ENCODE measurements at regions not wholly inside any gene's neighbourhood (a gene's known extent, or its start where the extent isn't known, plus 50 kb on each side); places are given as distances from the start of the nearest gene placed in this dataset.

- intact Hi-C loops (cut with DNase I), result no loop called here
- Histone ChIP-seq H3K27me3 (no peaks in the 10 kb centered on the region), H3K36me3 (no peaks in the 10 kb centered on the region), H3K27ac (no peak overlapping the region), H3K4me3 (no peak overlapping the region), H3K4me1 (no peaks in the 10 kb centered on the region), H3K9me3 (no peaks in the 10 kb centered on the region)
- no peak for TF ChIP-seq CTCF (IDR thresholded peaks at IDR 0.05)
- DNase-seq (no peak), ATAC-seq (no peak)
- WGBS (ENCODE audit: insufficient coverage, low coverage, low lambda C conversion rate, missing lambda C conversion rate), result 34% methylated on average over 2 of the region's 2 CpGs
Observed at GRCh38 chr12:33639975-33640374, 200.4 kb upstream of the SYT10 start.

GRCh38 chr12:33649992-33650391 lies 210.4 kb upstream of the SYT10 start:
- WGBS (ENCODE audit: insufficient coverage, low coverage, low lambda C conversion rate, missing lambda C conversion rate), result 69% methylated on average over 4 of the region's 4 CpGs
- ATAC-seq (no peak), DNase-seq (no peak)
- TF ChIP-seq POLR2A (IDR thresholded peaks at IDR 0.05), result no peak
- TF ChIP-seq CTCF (IDR thresholded peaks at IDR 0.05), result no peak
- Histone ChIP-seq H3K27me3 (no peaks in the 10 kb centered on the region), H3K9me3 (no peaks in the 10 kb centered on the region), H3K36me3 (no peaks in the 10 kb centered on the region), H3K27ac (no peak overlapping the region), H3K4me1 (no peaks in the 10 kb centered on the region), H3K4me3 (no peak overlapping the region)
- intact Hi-C loops (cut with DNase I), result no loop called here

GRCh38 chr12:33650832-33651231 lies 211.2 kb upstream of the SYT10 start:
- intact Hi-C loops (cut with DNase I), result no loop called here
- Histone ChIP-seq H3K36me3 (no peaks in the 10 kb centered on the region), H3K4me1 (no peaks in the 10 kb centered on the region), H3K27me3 (no peaks in the 10 kb centered on the region), H3K4me3 (no peak overlapping the region), H3K27ac (no peak overlapping the region), H3K9me3 (no peaks in the 10 kb centered on the region)
- DNase-seq, result no peak
- ATAC-seq, result no peak
- no peak for TF ChIP-seq CTCF (IDR thresholded peaks at IDR 0.05)
- no peak for TF ChIP-seq POLR2A (IDR thresholded peaks at IDR 0.05)

- no peak overlapping the region for H3K4me3 ChIP-seq
- intact Hi-C loops (cut with DNase I), result no loop called here
- 61% methylated on average over 3 of the region's 3 CpGs for WGBS (ENCODE audit: insufficient coverage, low coverage, low lambda C conversion rate, missing lambda C conversion rate)
- no peak overlapping the region for H3K27ac ChIP-seq
- no peaks in the 10 kb centered on the region for H3K36me3 ChIP-seq
- H3K27me3 ChIP-seq, result no peaks in the 10 kb centered on the region
- DNase-seq (no peak), ATAC-seq (no peak)
- H3K9me3 ChIP-seq, result no peaks in the 10 kb centered on the region
- TF ChIP-seq CTCF (IDR thresholded peaks at IDR 0.05) (no peak), POLR2A (IDR thresholded peaks at IDR 0.05) (no peak)
- no peaks in the 10 kb centered on the region for H3K4me1 ChIP-seq
Observed at GRCh38 chr12:33653362-33653761, 213.7 kb upstream of the SYT10 start.

GRCh38 chr12:33654313-33654712 lies 214.7 kb upstream of the SYT10 start:
- no peaks in the 10 kb centered on the region for H3K27me3 ChIP-seq
- ATAC-seq (no peak), DNase-seq (no peak)
- TF ChIP-seq POLR2A (IDR thresholded peaks at IDR 0.05) (no peak), CTCF (IDR thresholded peaks at IDR 0.05) (no peak)
- H3K27ac ChIP-seq, result no peak overlapping the region
- 28% methylated on average over 1 of the region's 1 CpG for WGBS (ENCODE audit: insufficient coverage, low coverage, low lambda C conversion rate, missing lambda C conversion rate)
- intact Hi-C loops (cut with DNase I), result no loop called here
- H3K4me3 ChIP-seq, result no peak overlapping the region
- no peaks in the 10 kb centered on the region for H3K9me3 ChIP-seq
- no peaks in the 10 kb centered on the region for H3K36me3 ChIP-seq
- no peaks in the 10 kb centered on the region for H3K4me1 ChIP-seq
